Sigmoid colon (tissue), 4 donors: ENCODE measurements at regions not wholly inside any gene's neighbourhood (a gene's known extent, or its start where the extent isn't known, plus 50 kb on each side); places are given as distances from the start of the nearest gene placed in this dataset.

Experiments used
- EP300 ChIP-seq, 4 donors: sonication (generic); formaldehyde crosslinking; IDR thresholded peaks; one replicate each; pipeline ENCODE4 v1.6.1; 2017; ENCODE audit warnings: antibody characterized with exemption in 4 of 4
- TF ChIP-seq, protein P1 (sequence below), 4 experiments: fragments of 450-650 bp in 3 of 4; fragments of 200-600 bp in 1 of 4; IDR thresholded peaks; one replicate each; pipeline ENCODE4 v1.5.1; 2016 to 2019; ENCODE audit warnings: antibody characterized with exemption in 4 of 4, mild to moderate bottlenecking in 3 of 4, moderate library complexity in 2 of 4

DNA sequence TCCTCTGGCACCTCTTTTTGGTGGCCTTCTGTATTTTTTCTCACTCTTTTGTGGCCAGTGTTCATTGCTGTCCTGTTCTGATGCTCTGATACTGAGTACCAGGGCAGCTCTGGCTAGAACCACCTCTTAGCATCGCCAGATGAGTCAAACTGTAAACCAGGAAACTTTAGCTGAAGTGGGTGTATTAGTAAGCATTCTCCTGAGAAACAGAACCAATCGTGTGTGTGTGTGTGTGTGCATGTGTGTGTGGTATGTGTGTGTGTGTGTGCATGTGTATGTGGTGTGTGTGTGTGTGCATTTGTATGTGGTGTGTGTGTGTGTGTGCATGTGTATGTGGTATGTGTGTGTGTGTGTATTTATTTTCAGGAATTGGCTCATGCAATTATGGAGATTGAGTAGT lies 166.3 kb upstream of the SKOR2 start:
- TF ChIP-seq, protein P1, sequence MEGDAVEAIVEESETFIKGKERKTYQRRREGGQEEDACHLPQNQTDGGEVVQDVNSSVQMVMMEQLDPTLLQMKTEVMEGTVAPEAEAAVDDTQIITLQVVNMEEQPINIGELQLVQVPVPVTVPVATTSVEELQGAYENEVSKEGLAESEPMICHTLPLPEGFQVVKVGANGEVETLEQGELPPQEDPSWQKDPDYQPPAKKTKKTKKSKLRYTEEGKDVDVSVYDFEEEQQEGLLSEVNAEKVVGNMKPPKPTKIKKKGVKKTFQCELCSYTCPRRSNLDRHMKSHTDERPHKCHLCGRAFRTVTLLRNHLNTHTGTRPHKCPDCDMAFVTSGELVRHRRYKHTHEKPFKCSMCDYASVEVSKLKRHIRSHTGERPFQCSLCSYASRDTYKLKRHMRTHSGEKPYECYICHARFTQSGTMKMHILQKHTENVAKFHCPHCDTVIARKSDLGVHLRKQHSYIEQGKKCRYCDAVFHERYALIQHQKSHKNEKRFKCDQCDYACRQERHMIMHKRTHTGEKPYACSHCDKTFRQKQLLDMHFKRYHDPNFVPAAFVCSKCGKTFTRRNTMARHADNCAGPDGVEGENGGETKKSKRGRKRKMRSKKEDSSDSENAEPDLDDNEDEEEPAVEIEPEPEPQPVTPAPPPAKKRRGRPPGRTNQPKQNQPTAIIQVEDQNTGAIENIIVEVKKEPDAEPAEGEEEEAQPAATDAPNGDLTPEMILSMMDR (IDR thresholded peaks at IDR 0.05) = no peak
- no peak for TF ChIP-seq EP300 (IDR thresholded peaks at IDR 0.05)
